HL-60 (cell line): ENCODE measurements at regions not wholly inside any gene's neighbourhood (a gene's known extent, or its start where the extent isn't known, plus 50 kb on each side); places are given as distances from the start of the nearest gene placed in this dataset.

Experiments used
- DNase-seq, 2 experiments: peaks; one replicate each; pipeline ENCODE4 v3.0.0-alpha.2; 2010 to 2020; ENCODE audit warnings: low read depth in 1 of 2, low spot score in 1 of 2
- H3K27ac ChIP-seq: fragments of 250-450 bp; sonication (Bioruptor Pico); replicated peaks from 2 replicates; pipeline ENCODE4 v1.5.1; 2020; ENCODE audit warnings: mild to moderate bottlenecking, moderate library complexity
- H3K27me3 ChIP-seq: fragments of 250-450 bp; sonication (Bioruptor Pico); 2 replicates; pipeline ENCODE4 v1.5.1; 2021; ENCODE audit warnings: mild to moderate bottlenecking, moderate library complexity; ENCODE audit not compliant: insufficient read depth, poor library complexity, severe bottlenecking
- H3K4me3 ChIP-seq: replicated peaks from 2 replicates; pipeline ENCODE4 v1.5.1; 2011; ENCODE audit warnings: mild to moderate bottlenecking, control low read depth, low read length; ENCODE audit not compliant: insufficient read depth
- CTCF ChIP-seq: IDR thresholded peaks from one replicate; pipeline ENCODE4 v1.5.1; 2011; ENCODE audit warnings: low read length, control low read depth, inconsistent platforms; ENCODE audit not compliant: insufficient read depth
- GABPA ChIP-seq: IDR thresholded peaks from 2 replicates; pipeline ENCODE4 v1.6.1; 2012; ENCODE audit warnings: low read depth
- POLR2AphosphoS5 ChIP-seq: IDR thresholded peaks from 2 replicates; pipeline ENCODE4 v1.6.1; 2012; ENCODE audit warnings: low read depth
- REST ChIP-seq: IDR thresholded peaks from 2 replicates; pipeline ENCODE4 v1.6.1; 2012; ENCODE audit warnings: low read depth; ENCODE audit not compliant: insufficient replicate concordance
- SPI1 ChIP-seq: IDR thresholded peaks from 2 replicates; pipeline ENCODE4 v1.6.1; 2012; ENCODE audit warnings: low read depth, mild to moderate bottlenecking, borderline replicate concordance

GRCh38 chr16:79723583-79724168 lies 123.1 kb upstream of the MAF start:
- Histone ChIP-seq H3K4me3 (no peak overlapping the region), H3K27me3 (no peaks in the 10 kb centered on the region), H3K27ac (no peak overlapping the region)
- TF ChIP-seq POLR2AphosphoS5: no peak
- TF ChIP-seq SPI1: no peak
- no peak for TF ChIP-seq CTCF
- no peak for TF ChIP-seq REST
- no peak for TF ChIP-seq GABPA
- DNase-seq: no peak

- Histone ChIP-seq H3K4me3 (no peak overlapping the region), H3K27me3 (peaks cover 2% of the 10 kb centered on the region), H3K27ac (no peak overlapping the region)
- no peak for TF ChIP-seq GABPA
- TF ChIP-seq SPI1: no peak
- no peak for TF ChIP-seq POLR2AphosphoS5
- no peak for TF ChIP-seq REST
- no peak for TF ChIP-seq CTCF
- no peak for DNase-seq
Observed at GRCh38 chr16:79721270-79721669, 120.7 kb upstream of the MAF start.

GRCh38 chr16:79717333-79718137 lies 117.0 kb upstream of the MAF start:
- TF ChIP-seq SPI1 (no peak), GABPA (no peak), CTCF (no peak), POLR2AphosphoS5 (no peak), REST (no peak)
- Histone ChIP-seq H3K27ac (no peak overlapping the region), H3K4me3 (no peak overlapping the region), H3K27me3 (peaks cover 2% of the 10 kb centered on the region)
- no peak for DNase-seq
